Bronchial epithelial cell (primary cell): ENCODE measurements at regions not wholly inside any gene's neighbourhood (a gene's known extent, or its start where the extent isn't known, plus 50 kb on each side); places are given as distances from the start of the nearest gene placed in this dataset.

Experiments
- DNase-seq: peaks from one replicate; pipeline ENCODE4 v3.0.0-alpha.2; 2010; ENCODE audit warnings: low read depth
- FAIRE-seq: peaks from 2 replicates; lab custom pipeline; 2011; peaks lifted over from hg19 to GRCh38; lab: Jason Lieb, UNC
- H3K27me3 ChIP-seq: 2 replicates; pipeline ENCODE4 v1.5.1; 2011; ENCODE audit warnings: low read length; ENCODE audit not compliant: control insufficient read depth, insufficient read depth
- H3K36me3 ChIP-seq: 2 replicates; pipeline ENCODE4 v1.5.1; 2011; ENCODE audit warnings: low read length; ENCODE audit not compliant: control insufficient read depth, insufficient read depth
- H3K4me3 ChIP-seq: 2 replicates; pipeline ENCODE4 v1.5.1; 2011; ENCODE audit warnings: mild to moderate bottlenecking, low read depth, low read length, control low read depth
- CTCF ChIP-seq: IDR thresholded peaks from 2 replicates; pipeline ENCODE4 v1.5.1; 2011; ENCODE audit warnings: mild to moderate bottlenecking, moderate library complexity, low read length, control low read depth, inconsistent platforms; ENCODE audit not compliant: insufficient read depth, severe bottlenecking

- peak; percentile 98 for DNase-seq
- no peaks in the 10 kb centered on the region for H3K27me3 ChIP-seq
- no peak for FAIRE-seq
- no peaks in the 10 kb centered on the region for H3K36me3 ChIP-seq
- no peak overlapping the region for H3K4me3 ChIP-seq
- TF ChIP-seq CTCF, result no peak
These were observed 595.5 kb downstream of the INHBA start for GRCh38 chr7:41107330-41107937.

- TF ChIP-seq CTCF, result no peak
- no peak overlapping the region for H3K4me3 ChIP-seq
- no peaks in the 10 kb centered on the region for H3K27me3 ChIP-seq
- no peaks in the 10 kb centered on the region for H3K36me3 ChIP-seq
- FAIRE-seq, result no peak
- no peak for DNase-seq
These were observed 598.3 kb downstream of the INHBA start for GRCh38 chr7:41104631-41105030.

GRCh38 chr7:41103331-41103730 is 599.6 kb downstream of the INHBA start:
- no peaks in the 10 kb centered on the region for H3K27me3 ChIP-seq

GRCh38 chr7:41098846-41099245 is 604.0 kb downstream of the INHBA start:
- peak; percentile 18 for FAIRE-seq

More at GRCh38 chr7:41103331-41103730, 599.6 kb downstream of the INHBA start:
- TF ChIP-seq CTCF, result no peak
- no peak overlapping the region for H3K4me3 ChIP-seq
- no peak for FAIRE-seq
- peak; percentile 90 for DNase-seq
- H3K36me3 ChIP-seq, result no peaks in the 10 kb centered on the region

GRCh38 chr7:41098402-41098801 is 604.5 kb downstream of the INHBA start:
- Histone ChIP-seq H3K36me3 (no peaks in the 10 kb centered on the region), H3K27me3 (no peaks in the 10 kb centered on the region), H3K4me3 (no peak overlapping the region)
- no peak for TF ChIP-seq CTCF
- DNase-seq (no peak), FAIRE-seq (no peak)

More at GRCh38 chr7:41098846-41099245, 604.0 kb downstream of the INHBA start:
- no peak for TF ChIP-seq CTCF
- no peak for DNase-seq
- Histone ChIP-seq H3K36me3 (no peaks in the 10 kb centered on the region), H3K4me3 (no peak overlapping the region), H3K27me3 (no peaks in the 10 kb centered on the region)

GRCh38 chr7:41097501-41097900 is 605.4 kb downstream of the INHBA start:
- no peak for TF ChIP-seq CTCF
- no peaks in the 10 kb centered on the region for H3K36me3 ChIP-seq
- no peaks in the 10 kb centered on the region for H3K27me3 ChIP-seq
- FAIRE-seq, result no peak
- no peak overlapping the region for H3K4me3 ChIP-seq
- peak; percentile 98 for DNase-seq
